T-cell (primary cell): ENCODE measurements at regions not wholly inside any gene's neighbourhood (a gene's known extent, or its start where the extent isn't known, plus 50 kb on each side); places are given as distances from the start of the nearest gene placed in this dataset.

Experiments
- ATAC-seq, 4 experiments: fragments of 200-7000 bp in 3 of 4; fragments of 150-1000 bp in 1 of 4; cut with Tn5 transposase; replicated peaks in 1 of 4; 1 replicate in 3 of 4; 2 replicates in 1 of 4; pipeline ENCODE4 v1.10.0; 2021; ENCODE audit warnings: moderate library complexity in 3 of 4, mild to moderate bottlenecking in 2 of 4, moderate number of reproducible peaks in 1 of 4
- CTCF ChIA-PET, 2 donors: fragments of 300-600 bp; sonication (Branson Sonifier 250); formaldehyde crosslinking; loops; one replicate each; lab custom pipeline; 2022; ENCODE audit warnings: antibody characterized with exemption in 2 of 2; lab: Charles Lee
- POLR2A ChIA-PET, 2 donors: fragments of 300-600 bp; sonication (Branson Sonifier 250); formaldehyde crosslinking; loops; one replicate each; lab custom pipeline; 2022; ENCODE audit warnings: antibody characterized with exemption in 2 of 2; lab: Charles Lee
- DNase-seq, 35 experiments: peaks; one replicate each; pipeline versions ENCODE4 v3.0.0 to v3.0.0-alpha.2; 2013 to 2023
- H3K27ac ChIP-seq: one replicate; pipeline ENCODE4 v1.5.1; 2013; ENCODE audit warnings: low read length
- H3K27me3 ChIP-seq, 2 experiments: replicated peaks in 1 of 2; 1 replicate in 1 of 2; 2 replicates in 1 of 2; pipeline versions ENCODE4 v1.6.1 to v1.7.0; 2013; ENCODE audit warnings: low read length in 1 of 2, mixed read lengths in 1 of 2; ENCODE audit not compliant: control insufficient read depth in 2 of 2, insufficient read depth in 2 of 2; ENCODE audit errors: extremely low read depth in 1 of 2
- H3K36me3 ChIP-seq, 2 donors: 1 replicate in 1 of 2; 2 replicates in 1 of 2; pipeline versions ENCODE4 v1.6.1 to v1.7.0; 2013; ENCODE audit warnings: low read length in 1 of 2; ENCODE audit not compliant: control insufficient read depth in 2 of 2, insufficient read depth in 1 of 2; ENCODE audit errors: extremely low read depth in 1 of 2
- H3K4me1 ChIP-seq, 2 experiments: 1 replicate in 1 of 2; 2 replicates in 1 of 2; pipeline versions ENCODE4 v1.6.1 to v1.7.0; 2013; ENCODE audit warnings: low read length in 2 of 2, mixed read lengths in 1 of 2; ENCODE audit not compliant: insufficient read depth in 2 of 2, control insufficient read depth in 1 of 2; ENCODE audit errors: extremely low read depth in 1 of 2
- H3K4me3 ChIP-seq, 2 donors: 1 replicate in 1 of 2; 2 replicates in 1 of 2; pipeline versions ENCODE4 v1.5.1 to v1.7.0; 2013; ENCODE audit warnings: mild to moderate bottlenecking in 2 of 2, low read length in 1 of 2, moderate library complexity in 1 of 2; ENCODE audit not compliant: control insufficient read depth in 1 of 2; ENCODE audit errors: extremely low read depth in 1 of 2
- H3K9me3 ChIP-seq: 2 replicates; pipeline ENCODE4 v1.7.0; 2013
- H3K27ac Mint-ChIP-seq, 2 donors: one replicate each; pipeline ENCODE4 v1.8.0; 2020 to 2021; ENCODE audit warnings: mild to moderate bottlenecking in 2 of 2, mixed read lengths in 2 of 2
- H3K27me3 Mint-ChIP-seq, 2 donors: one replicate each; pipeline ENCODE4 v1.8.0; 2021 to 2022; ENCODE audit warnings: mixed read lengths in 2 of 2
- H3K36me3 Mint-ChIP-seq: one replicate; pipeline ENCODE4 v1.8.0; 2021; ENCODE audit warnings: mixed read lengths
- H3K4me1 Mint-ChIP-seq, 3 donors: one replicate each; pipeline ENCODE4 v1.8.0; 2020 to 2022; ENCODE audit warnings: mixed read lengths in 3 of 3, mild to moderate bottlenecking in 1 of 3
- H3K4me3 Mint-ChIP-seq, 3 donors: one replicate each; pipeline ENCODE4 v1.8.0; 2020 to 2022; ENCODE audit warnings: mild to moderate bottlenecking in 3 of 3, mixed read lengths in 3 of 3, moderate library complexity in 3 of 3
- H3K9me3 Mint-ChIP-seq, 3 donors: one replicate each; pipeline ENCODE4 v1.8.0; 2020 to 2022; ENCODE audit warnings: mixed read lengths in 3 of 3
- WGBS: methylation state at CpG from one replicate; pipeline ENCODE4 v1.1.5; 2013; ENCODE audit warnings: missing lambda C conversion rate; ENCODE audit not compliant: insufficient coverage; 5-methylcytosine and 5-hydroxymethylcytosine counted together

DNA sequence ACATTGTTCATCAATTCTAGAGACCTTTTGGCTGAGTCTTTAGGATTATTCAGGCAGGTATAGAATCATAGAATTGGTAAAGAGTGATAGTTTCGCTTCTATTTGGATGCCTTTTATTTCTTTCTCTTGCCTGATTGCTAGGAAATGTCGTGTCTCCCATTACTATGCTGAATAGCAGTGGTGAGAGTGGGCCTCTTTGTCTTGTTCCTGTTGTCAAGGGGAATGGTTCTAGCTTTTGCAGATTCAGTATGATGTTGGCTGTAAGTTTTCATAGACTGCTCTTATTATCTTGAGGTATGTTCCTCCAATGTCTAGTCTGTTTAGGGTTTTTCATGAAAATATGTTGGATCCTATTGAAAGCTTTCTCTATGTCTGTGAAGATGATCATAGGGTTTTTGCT is 200.2 kb upstream of the PABPC4L start:
- Mint-ChIP-seq H3K4me1 (no peaks in the 10 kb centered on the region), H3K9me3 (peaks cover 22 to 47% (median 27%) of the 10 kb centered on the region in 3 donors), H3K27ac (no peak overlapping the region), H3K36me3 (no peaks in the 10 kb centered on the region), H3K27me3 (no peaks in the 10 kb centered on the region), H3K4me3 (no peak overlapping the region)
- POLR2A ChIA-PET = no interaction called here
- Histone ChIP-seq H3K4me1 (no peaks in the 10 kb centered on the region), H3K27ac (no peak overlapping the region), H3K27me3 (no peaks in the 10 kb centered on the region), H3K36me3 (no peaks in the 10 kb centered on the region), H3K9me3 (no peaks in the 10 kb centered on the region), H3K4me3 (no peak overlapping the region)
- DNase-seq (no peak), ATAC-seq (no peak)
- CTCF ChIA-PET = no interaction called here
- WGBS = 50% methylated on average over 1 of the region's 2 CpGs

GRCh38 chr4:134393592-134393991 is 192.0 kb upstream of the PABPC4L start:
- WGBS = no CpG with 5 or more reads among the region's 2 CpGs
- Mint-ChIP-seq H3K27me3 (no peaks in the 10 kb centered on the region), H3K4me3 (no peak overlapping the region), H3K27ac (no peak overlapping the region), H3K4me1 (no peaks in the 10 kb centered on the region), H3K36me3 (no peaks in the 10 kb centered on the region), H3K9me3 (peaks cover 21 to 46% (median 31%) of the 10 kb centered on the region in 3 donors)
- CTCF ChIA-PET = no interaction called here
- H3K27ac ChIP-seq = no peak overlapping the region
- H3K4me3 ChIP-seq = no peak overlapping the region
- no peaks in the 10 kb centered on the region for H3K4me1 ChIP-seq
- no peaks in the 10 kb centered on the region for H3K27me3 ChIP-seq
- POLR2A ChIA-PET = no interaction called here
- no peaks in the 10 kb centered on the region for H3K9me3 ChIP-seq
- H3K36me3 ChIP-seq = no peaks in the 10 kb centered on the region
- no peak for DNase-seq
- ATAC-seq = no peak

DNA sequence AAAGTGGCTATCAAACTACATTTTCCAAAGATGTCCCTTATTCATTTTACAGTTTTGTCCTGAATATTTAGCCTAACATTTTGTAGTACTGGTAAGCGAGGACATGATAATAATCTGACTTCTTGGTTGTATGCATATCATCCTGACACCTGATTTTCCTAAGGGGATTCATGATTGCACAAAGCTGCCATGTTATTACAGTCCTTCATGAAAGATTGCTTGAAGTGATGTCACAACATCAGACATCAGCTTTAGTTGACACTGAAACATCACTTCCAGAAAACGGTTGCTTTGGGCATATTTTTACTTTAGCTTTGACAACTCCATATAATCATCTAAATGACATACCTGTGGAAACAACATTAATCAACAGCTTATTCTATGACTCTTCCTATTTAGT is 188.7 kb upstream of the PABPC4L start:
- ChIA-PET POLR2A (interaction anchor here in 1 of 2 donors (0.9 kb wide), 1 partner anchor 72 kb away, joined by 3 read pairs; no protein-coding TSS in a partner anchor), CTCF (no interaction called here)
- no peaks in the 10 kb centered on the region for H3K4me1 ChIP-seq
- no peaks in the 10 kb centered on the region for H3K9me3 ChIP-seq
- Mint-ChIP-seq H3K4me1 (no peaks in the 10 kb centered on the region), H3K27me3 (no peaks in the 10 kb centered on the region), H3K27ac (no peak overlapping the region), H3K36me3 (no peaks in the 10 kb centered on the region), H3K4me3 (no peak overlapping the region), H3K9me3 (peaks cover 5 to 28% (median 15%) of the 10 kb centered on the region in 3 donors)
- no peaks in the 10 kb centered on the region for H3K27me3 ChIP-seq
- no peak overlapping the region for H3K27ac ChIP-seq
- DNase-seq = no peak
- no peak overlapping the region for H3K4me3 ChIP-seq
- no peak for ATAC-seq
- no peaks in the 10 kb centered on the region for H3K36me3 ChIP-seq
- WGBS = 67% methylated on average over 1 of the region's 2 CpGs

DNA sequence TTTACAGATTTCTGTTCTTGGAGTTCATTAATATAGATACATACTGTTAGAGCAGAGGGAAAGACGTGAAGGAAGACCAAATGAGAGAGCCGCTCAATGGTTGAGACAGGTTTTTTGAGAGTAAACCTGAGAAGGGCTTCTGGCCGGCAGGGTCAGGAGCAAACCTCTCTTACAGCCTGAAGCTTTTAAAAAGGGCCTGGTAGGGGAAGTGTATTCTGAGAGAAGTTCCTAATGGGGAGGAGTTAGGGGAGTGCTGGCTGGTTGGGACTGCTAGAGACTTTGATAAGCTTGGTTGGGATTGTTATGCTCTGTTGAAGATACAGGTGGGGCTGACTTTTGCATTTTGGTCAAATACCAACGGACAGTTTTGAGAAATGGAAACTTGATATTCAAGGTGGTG is 186.8 kb upstream of the PABPC4L start:
- WGBS = 90% methylated on average over 1 of the region's 4 CpGs

GRCh38 chr4:134382478-134383227 is 181.1 kb upstream of the PABPC4L start:
- ChIA-PET POLR2A (no interaction called here), CTCF (no interaction called here)

More for the DNA sequence above, 186.8 kb upstream of the PABPC4L start:
- H3K4me3 ChIP-seq = no peak overlapping the region
- DNase-seq (no peak), ATAC-seq (no peak)
- Mint-ChIP-seq H3K4me1 (no peaks in the 10 kb centered on the region), H3K9me3 (peaks cover 5 to 20% (median 10%) of the 10 kb centered on the region in 3 donors), H3K27ac (no peak overlapping the region), H3K27me3 (no peaks in the 10 kb centered on the region), H3K4me3 (no peak overlapping the region), H3K36me3 (no peaks in the 10 kb centered on the region)
- no peak overlapping the region for H3K27ac ChIP-seq
- H3K9me3 ChIP-seq = no peaks in the 10 kb centered on the region
- ChIA-PET POLR2A (no interaction called here), CTCF (no interaction called here)
- no peaks in the 10 kb centered on the region for H3K27me3 ChIP-seq
- H3K4me1 ChIP-seq = no peaks in the 10 kb centered on the region
- H3K36me3 ChIP-seq = no peaks in the 10 kb centered on the region

DNA sequence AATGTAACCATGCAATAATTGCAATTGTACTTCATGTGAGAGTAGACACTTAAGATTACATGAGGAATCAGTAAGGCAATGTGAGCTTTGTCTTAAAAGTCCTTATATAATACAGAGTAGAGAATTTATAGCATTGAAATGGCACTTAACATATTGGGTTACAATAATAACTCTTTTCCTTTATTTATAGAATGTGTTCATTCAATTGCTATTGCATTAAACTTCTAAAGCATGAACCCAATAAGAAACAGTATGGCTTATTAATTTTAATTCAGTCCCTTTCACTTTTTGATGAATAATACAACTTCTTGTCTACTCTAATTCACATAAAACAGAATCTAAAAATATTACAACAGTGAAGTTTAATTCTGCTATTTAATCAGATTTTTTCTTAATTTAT is 174.2 kb upstream of the PABPC4L start:
- no peaks in the 10 kb centered on the region for H3K27me3 Mint-ChIP-seq
- ATAC-seq = no peak
- Histone ChIP-seq H3K4me3 (no peak overlapping the region), H3K4me1 (no peaks in the 10 kb centered on the region), H3K27ac (no peak overlapping the region), H3K36me3 (no peaks in the 10 kb centered on the region), H3K27me3 (no peaks in the 10 kb centered on the region), H3K9me3 (no peaks in the 10 kb centered on the region)
- H3K4me3 Mint-ChIP-seq = no peak overlapping the region
- no peaks in the 10 kb centered on the region for H3K4me1 Mint-ChIP-seq
- CTCF ChIA-PET = no interaction called here
- no peak for DNase-seq
- H3K27ac Mint-ChIP-seq = no peak overlapping the region
- H3K36me3 Mint-ChIP-seq = no peaks in the 10 kb centered on the region
- POLR2A ChIA-PET = no interaction called here
- H3K9me3 Mint-ChIP-seq = peaks cover 4 to 16% (median 12%) of the 10 kb centered on the region in 3 donors

More at GRCh38 chr4:134382478-134383227, 181.1 kb upstream of the PABPC4L start:
- Histone ChIP-seq H3K9me3 (no peaks in the 10 kb centered on the region), H3K4me3 (no peak overlapping the region), H3K27ac (no peak overlapping the region), H3K4me1 (no peaks in the 10 kb centered on the region), H3K36me3 (no peaks in the 10 kb centered on the region), H3K27me3 (no peaks in the 10 kb centered on the region)
- Mint-ChIP-seq H3K27me3 (no peaks in the 10 kb centered on the region), H3K36me3 (no peaks in the 10 kb centered on the region), H3K9me3 (peaks cover 0 to 6% (median 3%) of the 10 kb centered on the region in 3 donors), H3K4me1 (no peaks in the 10 kb centered on the region), H3K27ac (no peak overlapping the region), H3K4me3 (no peak overlapping the region)
- DNase-seq (no peak), ATAC-seq (no peak)
